Heart right ventricle (tissue), 16 donors: ENCODE measurements at regions not wholly inside any gene's neighbourhood (a gene's known extent, or its start where the extent isn't known, plus 50 kb on each side); places are given as distances from the start of the nearest gene placed in this dataset.

Experiments used
- ATAC-seq, 8 donors: fragments of 200-7000 bp; cut with Tn5 transposase; one replicate each; pipeline ENCODE4 v1.9.1; 2020; ENCODE audit warnings: mild to moderate bottlenecking in 8 of 8, moderate library complexity in 8 of 8, moderate number of reproducible peaks in 1 of 8
- DNase-seq, 2 donors: peaks; one replicate each; pipeline ENCODE4 v3.0.0-alpha.2; 2020
- H3K27ac ChIP-seq, 10 donors: fragments of 200-600 bp; sonication (generic) in 2 of 10; one replicate each; pipeline versions ENCODE4 v1.5.0 to v1.8.0; 2020 to 2022; ENCODE audit warnings: mild to moderate bottlenecking in 3 of 10
- H3K27me3 ChIP-seq, 7 donors: fragments of 200-600 bp; one replicate each; pipeline ENCODE4 v1.8.0; 2021 to 2022; ENCODE audit warnings: mild to moderate bottlenecking in 2 of 7
- H3K36me3 ChIP-seq, 9 donors: fragments of 200-600 bp; sonication (generic) in 1 of 9; one replicate each; pipeline versions ENCODE4 v1.5.0 to v1.8.0; 2020 to 2022; ENCODE audit warnings: mild to moderate bottlenecking in 2 of 9
- H3K4me1 ChIP-seq, 9 donors: fragments of 200-600 bp; sonication (generic) in 1 of 9; one replicate each; pipeline versions ENCODE4 v1.5.0 to v1.8.0; 2020 to 2022; ENCODE audit warnings: mild to moderate bottlenecking in 4 of 9
- H3K4me3 ChIP-seq, 10 donors: fragments of 200-600 bp; sonication (generic) in 2 of 10; one replicate each; pipeline versions ENCODE4 v1.5.0 to v1.8.0; 2020 to 2022; ENCODE audit warnings: mild to moderate bottlenecking in 7 of 10, moderate library complexity in 2 of 10
- H3K9me3 ChIP-seq, 11 donors: fragments of 200-600 bp in 10 of 11; sonication (generic) in 2 of 11; one replicate each; pipeline versions ENCODE4 v1.5.0 to v1.8.0; 2013 to 2022; ENCODE audit warnings: mild to moderate bottlenecking in 2 of 11, control low read depth in 1 of 11, moderate library complexity in 1 of 11
- CTCF ChIP-seq, 9 donors: fragments of 200-600 bp; sonication (generic) in 2 of 9; IDR thresholded peaks; one replicate each; pipeline versions ENCODE4 v1.5.0 to v1.8.0; 2021 to 2022; ENCODE audit warnings: antibody characterized with exemption in 9 of 9, mild to moderate bottlenecking in 5 of 9, moderate library complexity in 1 of 9
- WGBS, 2 donors: extraction: QIAGEN DNeasy Blood & Tissue Kit; methylation state at CpG; one replicate each; pipeline ENCODE4 v1.1.7; 2013; ENCODE audit warnings: inconsistent platforms in 1 of 2; 5-methylcytosine and 5-hydroxymethylcytosine counted together
- intact Hi-C, 10 donors: fragments of 100-400 bp; cut with DNase I; formaldehyde crosslinking; loops; one replicate each; pipeline versions ENCODE4 v1.11.1 to v1.14.2; 2022
- donor health status: Arrhythmogenic right ventricular cardiomyopathy.
- donor health status: ischemic (EF 13 %, LVEDD 7.1; RV severe dilation, severe dysfunction).
- donor health status: healthy with polysubstance abuse.
- donor health status: DM: no; HTN: yes; CAD: no.
- donor health status: DM: no; HTN: no; CAD: no.
- donor health status: ischemic (EF 25% LVEDD 6.9; RV normal size, moderate dysfunction).
- donor health status: ischemic (EF 25% LVEDD 5.7; RV mildly dilated, moderate dysfunction).
- donor health status: healthy.
- donor health status: DM: yes; HTN: yes; CAD: no.
- donor health status: Ischemic cardiomyopathy.
- donor health status: ischemic (EF 35%, LVEDD 5.7; RV mildly dilated, moderate dysfunction).
- donor health status: nonischemic (EF 11% LVEDD 7.7; RV severe dilation, severe dysfunction).
- donor health status: DM: yes; HTN: yes; CAD: no.
- donor health status: PGD.
- donor health status: ischemic (EF 29% LVEDD 5.4; RV normal size, mild dysfunction).
- donor health status: nonischemic (EF 23%, LVEDD 6.1; RV moderate dilation, normal function).

GRCh38 chr1:18535391-18536210 lies 54.9 kb downstream of the KLHDC7A start:
- H3K36me3 ChIP-seq: no peaks in the 10 kb centered on the region
- WGBS, 2 donors: 84 to 89% methylated on average over 14 of the region's 14 CpGs
- ATAC-seq (no peak), DNase-seq (no peak)
- no peak overlapping the region for H3K27ac ChIP-seq
- H3K9me3 ChIP-seq: peaks cover 0 to 5% (median 0%) of the 10 kb centered on the region in 11 donors
- peaks cover 0 to 80% (median 69%) of the 10 kb centered on the region in 7 donors for H3K27me3 ChIP-seq
- no peaks in the 10 kb centered on the region for H3K4me1 ChIP-seq
- TF ChIP-seq CTCF (IDR thresholded peaks at IDR 0.05): no peak
- H3K4me3 ChIP-seq: no peak overlapping the region
- intact Hi-C loops: no loop called here

GRCh38 chr1:18536356-18536755 lies 55.6 kb downstream of the KLHDC7A start:
- H3K36me3 ChIP-seq: no peaks in the 10 kb centered on the region
- H3K27me3 ChIP-seq: peaks cover 0 to 86% (median 68%) of the 10 kb centered on the region in 7 donors
- TF ChIP-seq CTCF (IDR thresholded peaks at IDR 0.05): no peak
- ATAC-seq (no peak), DNase-seq (no peak)
- WGBS, 2 donors: 71 to 79% methylated on average over 2 of the region's 2 CpGs
- H3K27ac ChIP-seq: no peak overlapping the region
- intact Hi-C loops: no loop called here
- H3K4me1 ChIP-seq: no peaks in the 10 kb centered on the region
- peaks cover 0 to 5% (median 0%) of the 10 kb centered on the region in 11 donors for H3K9me3 ChIP-seq
- H3K4me3 ChIP-seq: no peak overlapping the region

GRCh38 chr1:18536915-18537314 lies 56.2 kb downstream of the KLHDC7A start:
- Histone ChIP-seq H3K27me3 (peaks cover 0 to 86% (median 68%) of the 10 kb centered on the region in 7 donors), H3K9me3 (peaks cover 0 to 5% (median 0%) of the 10 kb centered on the region in 11 donors), H3K36me3 (no peaks in the 10 kb centered on the region), H3K4me3 (no peak overlapping the region), H3K4me1 (no peaks in the 10 kb centered on the region), H3K27ac (no peak overlapping the region)
- intact Hi-C loops: no loop called here
- WGBS, 2 donors: 86% methylated on average over 9 of the region's 9 CpGs
- no peak for TF ChIP-seq CTCF (IDR thresholded peaks at IDR 0.05)
- ATAC-seq: no peak
- no peak for DNase-seq

- H3K9me3 ChIP-seq: peaks cover 0 to 5% (median 0%) of the 10 kb centered on the region in 11 donors
- 61 to 68% methylated on average over 16 of the region's 16 CpGs for WGBS, 2 donors
- H3K4me3 ChIP-seq: no peak overlapping the region
- intact Hi-C loops: no loop called here
- H3K27me3 ChIP-seq: peaks cover 0 to 85% (median 69%) of the 10 kb centered on the region in 7 donors
- no peak for ATAC-seq
- TF ChIP-seq CTCF (IDR thresholded peaks at IDR 0.05): no peak
- no peaks in the 10 kb centered on the region for H3K36me3 ChIP-seq
- H3K27ac ChIP-seq: no peak overlapping the region
- no peaks in the 10 kb centered on the region for H3K4me1 ChIP-seq
- DNase-seq: no peak
Measured at GRCh38 chr1:18537386-18538306, 56.9 kb downstream of the KLHDC7A start.
